Peyer's patch (tissue), 4 donors: ENCODE measurements at regions not wholly inside any gene's neighbourhood (a gene's known extent, or its start where the extent isn't known, plus 50 kb on each side); places are given as distances from the start of the nearest gene placed in this dataset.

Source experiments
- CTCF ChIP-seq, 6 experiments: fragments of 450-650 bp in 4 of 6; fragments of 200-600 bp in 2 of 6; sonication (generic) in 1 of 6; IDR thresholded peaks; one replicate each; pipeline ENCODE4 v1.5.1; 2017 to 2019; ENCODE audit warnings: antibody characterized with exemption in 6 of 6, mild to moderate bottlenecking in 3 of 6, moderate library complexity in 1 of 6
- POLR2A ChIP-seq, 2 donors: fragments of 450-650 bp; IDR thresholded peaks; one replicate each; pipeline ENCODE4 v1.5.1; 2017; ENCODE audit warnings: antibody characterized with exemption in 2 of 2, mild to moderate bottlenecking in 2 of 2, moderate library complexity in 2 of 2

- no peak for TF ChIP-seq POLR2A (IDR thresholded peaks at IDR 0.05)
- no peak for TF ChIP-seq CTCF (IDR thresholded peaks at IDR 0.05)
These were observed 308.6 kb downstream of the TLE1 start for GRCh38 chr9:81380504-81381359.
